Liver (tissue), 3 donors: ENCODE measurements at regions not wholly inside any gene's neighbourhood (a gene's known extent, or its start where the extent isn't known, plus 50 kb on each side); places are given as distances from the start of the nearest gene placed in this dataset.

Source experiments
- GABPA ChIP-seq, 2 donors: IDR thresholded peaks in 1 of 2; conservative IDR thresholded peaks in 1 of 2; 2 replicates each; pipeline ENCODE4 v1.6.1; 2016; ENCODE audit warnings: antibody characterized with exemption in 2 of 2, mild to moderate bottlenecking in 1 of 2, moderate library complexity in 1 of 2
- TF ChIP-seq, protein P1 (sequence below): fragments of 150-350 bp; IDR thresholded peaks from 2 replicates; pipeline ENCODE4 v1.5.1; 2017; ENCODE audit warnings: improper control_type of control experiment, low read depth, low read length; ENCODE audit not compliant: missing input control
- donor health status: healthy.
- donor health status: healthy.

DNA sequence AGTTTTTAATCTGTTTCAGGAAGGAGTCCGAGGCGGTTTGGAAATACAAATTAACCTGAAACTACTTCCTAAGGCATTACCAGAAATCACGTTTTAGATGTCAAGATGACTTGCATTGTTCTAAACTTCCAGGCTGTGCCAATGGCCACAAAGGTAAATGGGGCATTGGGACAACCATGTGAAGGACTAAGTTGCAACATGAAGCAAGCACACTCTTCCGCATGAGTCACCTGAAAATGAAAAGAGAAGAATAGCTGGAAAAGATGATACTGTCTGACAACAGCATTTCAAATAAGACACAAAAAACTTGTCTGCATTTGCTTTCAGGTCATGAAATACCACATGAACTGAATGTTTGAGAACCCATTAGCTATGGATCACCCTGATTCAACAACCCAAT is 262.1 kb downstream of the AHR start:
- TF ChIP-seq, protein P1, sequence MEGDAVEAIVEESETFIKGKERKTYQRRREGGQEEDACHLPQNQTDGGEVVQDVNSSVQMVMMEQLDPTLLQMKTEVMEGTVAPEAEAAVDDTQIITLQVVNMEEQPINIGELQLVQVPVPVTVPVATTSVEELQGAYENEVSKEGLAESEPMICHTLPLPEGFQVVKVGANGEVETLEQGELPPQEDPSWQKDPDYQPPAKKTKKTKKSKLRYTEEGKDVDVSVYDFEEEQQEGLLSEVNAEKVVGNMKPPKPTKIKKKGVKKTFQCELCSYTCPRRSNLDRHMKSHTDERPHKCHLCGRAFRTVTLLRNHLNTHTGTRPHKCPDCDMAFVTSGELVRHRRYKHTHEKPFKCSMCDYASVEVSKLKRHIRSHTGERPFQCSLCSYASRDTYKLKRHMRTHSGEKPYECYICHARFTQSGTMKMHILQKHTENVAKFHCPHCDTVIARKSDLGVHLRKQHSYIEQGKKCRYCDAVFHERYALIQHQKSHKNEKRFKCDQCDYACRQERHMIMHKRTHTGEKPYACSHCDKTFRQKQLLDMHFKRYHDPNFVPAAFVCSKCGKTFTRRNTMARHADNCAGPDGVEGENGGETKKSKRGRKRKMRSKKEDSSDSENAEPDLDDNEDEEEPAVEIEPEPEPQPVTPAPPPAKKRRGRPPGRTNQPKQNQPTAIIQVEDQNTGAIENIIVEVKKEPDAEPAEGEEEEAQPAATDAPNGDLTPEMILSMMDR: no peak
- TF ChIP-seq GABPA (IDR thresholded peaks at IDR 0.05 in 1 of 2, conservative IDR thresholded peaks at IDR 0.05 in 1 of 2): no peak
